ENCODE measurements at regions not wholly inside any gene's neighbourhood (a gene's known extent, or its start where the extent isn't known, plus 50 kb on each side); places are given as distances from the start of the nearest gene placed in this dataset.
A peak's percentile ranks its signal among the peaks of the same experiment; 100 is the strongest.

GRCh38 chr15:92820236-92821021, 79.7 kb upstream of the CHD2 start (continued):
- 0 out of 2 replicates have a peak, but pooled peaks have one; percentile 37 for TF ChIP-seq ZNF503 (CRISPR knock-in tag; IDR thresholded peaks at IDR 0.05)
- TF ChIP-seq ZNF557 (CRISPR knock-in tag; IDR thresholded peaks at IDR 0.05), result no peak; the same call in 1 of the 2 replicates
- TF ChIP-seq HNF1B (CRISPR knock-in tag; IDR thresholded peaks at IDR 0.05), result 0 out of 2 replicates have a peak, but pooled peaks have one; percentile 7
- TF ChIP-seq KMT2A (CRISPR knock-in tag; IDR thresholded peaks at IDR 0.05), result peak; percentile 49; the same call in 1 of the 2 replicates
- TF ChIP-seq CSRNP1 (CRISPR knock-in tag; IDR thresholded peaks at IDR 0.05), result 0 out of 2 replicates have a peak, but pooled peaks have one; percentile 18
- peak; percentile 78 for TF ChIP-seq RFXAP (CRISPR knock-in tag; IDR thresholded peaks at IDR 0.05; ENCODE audit: borderline replicate concordance)
- no peak for TF ChIP-seq ZNF180 (CRISPR knock-in tag; IDR thresholded peaks at IDR 0.05; ENCODE audit: borderline replicate concordance, low read depth)
- peak; percentile 42; the same call in 1 of the 2 replicates for TF ChIP-seq AHDC1 (CRISPR knock-in tag; IDR thresholded peaks at IDR 0.05; ENCODE audit: borderline replicate concordance)
- TF ChIP-seq KAT8 (CRISPR knock-in tag; IDR thresholded peaks at IDR 0.05), result peak; percentile 73; the same call in 1 of the 2 replicates
- TF ChIP-seq NR2F2 (IDR thresholded peaks at IDR 0.05; ENCODE audit: borderline replicate concordance, low read depth), result peak; percentile 31; the same call in 1 of the 2 replicates
- 0 out of 2 replicates have a peak, but pooled peaks have one; percentile 17 for TF ChIP-seq NFKBIZ (CRISPR knock-in tag; IDR thresholded peaks at IDR 0.05)
- TF ChIP-seq HES4 (CRISPR knock-in tag; IDR thresholded peaks at IDR 0.05; ENCODE audit: borderline replicate concordance), result no peak
- peak in 1 of 2 experiments; percentile 73; a peak in 1 of 4 replicates for TF ChIP-seq EP300 (IDR thresholded peaks at IDR 0.05; ENCODE audit: low read depth in 2 of 2, low read length in 2 of 2)
- no peak for TF ChIP-seq EP300 (CRISPR knock-in tag; IDR thresholded peaks at IDR 0.05; ENCODE audit: borderline replicate concordance)
- TF ChIP-seq DNMT1 (CRISPR knock-in tag; IDR thresholded peaks at IDR 0.05), result no peak
- TF ChIP-seq ZNF256 (CRISPR knock-in tag; conservative IDR thresholded peaks at IDR 0.05), result 0 out of 2 replicates have a peak, but pooled peaks have one; percentile 35
- TF ChIP-seq ZNF607 (CRISPR knock-in tag; IDR thresholded peaks at IDR 0.05; ENCODE audit: borderline replicate concordance), result peak; percentile 22; the same call in 1 of the 2 replicates
- TF ChIP-seq ATRX (CRISPR knock-in tag; IDR thresholded peaks at IDR 0.05; ENCODE audit: borderline replicate concordance), result no peak
